Spinal cord (tissue), 9 donors: ENCODE measurements at regions not wholly inside any gene's neighbourhood (a gene's known extent, or its start where the extent isn't known, plus 50 kb on each side); places are given as distances from the start of the nearest gene placed in this dataset.
A peak's percentile ranks its signal among the peaks of the same experiment; 100 is the strongest.
"Not testable (repeated sequence)": the region's sequence is repeated elsewhere in the genome, so short reads cannot be mapped to it uniquely, and the experiment has no call there.

Experiments used
- DNase-seq, 6 donors: peaks; one replicate each; pipeline versions ENCODE4 v3.0.0 to v3.0.0-alpha.2; 2013 to 2015; ENCODE audit warnings: low spot score in 6 of 6, low read depth in 4 of 6
- H3K27ac ChIP-seq: one replicate; pipeline ENCODE4 v1.5.1; 2013; ENCODE audit warnings: low read depth, low read length, control low read depth
- H3K27me3 ChIP-seq: one replicate; pipeline ENCODE4 v1.6.1; 2013; ENCODE audit warnings: low read length; ENCODE audit not compliant: control insufficient read depth, insufficient read depth
- H3K36me3 ChIP-seq: one replicate; pipeline ENCODE4 v1.6.1; 2013; ENCODE audit warnings: low read length; ENCODE audit not compliant: control insufficient read depth, insufficient read depth
- H3K4me1 ChIP-seq: one replicate; pipeline ENCODE4 v1.6.1; 2013; ENCODE audit warnings: low read length; ENCODE audit not compliant: control insufficient read depth, insufficient read depth
- H3K4me3 ChIP-seq: one replicate; pipeline ENCODE4 v1.5.1; 2013; ENCODE audit warnings: low read depth, low read length, control low read depth
- H3K9me3 ChIP-seq: one replicate; pipeline ENCODE4 v1.6.1; 2013; ENCODE audit warnings: low read length; ENCODE audit not compliant: control insufficient read depth, insufficient read depth
- WGBS: methylation state at CpG from one replicate; pipeline ENCODE4 v1.1.5; 2013; ENCODE audit warnings: missing lambda C conversion rate; ENCODE audit not compliant: insufficient coverage; 5-methylcytosine and 5-hydroxymethylcytosine counted together
- donor health status: healthy.

DNA sequence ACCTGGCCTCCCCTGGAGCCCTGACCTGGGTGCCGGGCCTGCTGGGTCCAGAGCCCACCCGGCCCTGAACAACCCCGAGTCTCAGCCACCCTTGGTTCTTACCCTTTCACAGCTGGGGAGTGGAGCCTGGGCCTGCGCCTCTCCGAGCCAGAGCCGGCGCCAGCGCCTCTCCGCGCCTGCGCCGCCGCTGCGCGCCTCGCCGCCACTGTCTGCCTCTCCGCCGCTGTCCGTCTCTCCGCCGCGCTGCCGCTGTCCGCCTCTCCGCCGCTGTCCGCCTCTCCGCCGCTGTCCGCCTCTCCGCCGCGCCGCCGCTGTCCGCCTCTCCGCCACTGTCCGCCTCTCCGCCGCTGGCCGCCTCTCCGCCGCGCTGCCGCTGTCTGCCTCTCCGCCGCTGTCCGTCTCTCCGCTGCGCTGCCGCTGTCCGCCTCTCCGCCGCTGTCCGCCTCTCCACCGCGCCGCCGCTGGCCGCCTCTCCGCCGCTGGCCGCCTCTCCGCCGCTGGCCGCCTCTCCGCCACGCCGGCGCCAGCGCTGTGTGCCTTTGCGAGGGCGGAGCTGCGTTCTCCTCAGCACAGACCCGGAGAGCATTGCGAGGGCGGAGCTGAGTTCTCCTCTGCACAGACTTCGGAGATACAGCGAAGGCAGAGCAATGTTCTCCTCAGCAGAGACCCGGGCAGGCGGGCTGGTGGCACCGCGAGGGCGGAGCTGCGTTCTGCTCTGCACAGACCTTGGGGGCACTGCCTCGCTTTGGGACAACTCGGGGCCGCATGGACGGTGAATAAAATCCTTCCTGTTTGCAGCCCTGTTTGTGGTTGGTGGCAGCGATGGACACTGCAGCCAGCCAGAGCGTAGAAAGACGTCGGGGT lies 1553.7 kb downstream of the RPIA start:
- H3K4me3 ChIP-seq, H3K36me3 ChIP-seq, H3K27me3 ChIP-seq, H3K27ac ChIP-seq, H3K4me1 ChIP-seq, H3K9me3 ChIP-seq: not testable (repeated sequence)
- DNase-seq, result peak in 1 of 6 donors; percentile 8
- 55% methylated on average over 68 of the region's 94 CpGs for WGBS

DNA sequence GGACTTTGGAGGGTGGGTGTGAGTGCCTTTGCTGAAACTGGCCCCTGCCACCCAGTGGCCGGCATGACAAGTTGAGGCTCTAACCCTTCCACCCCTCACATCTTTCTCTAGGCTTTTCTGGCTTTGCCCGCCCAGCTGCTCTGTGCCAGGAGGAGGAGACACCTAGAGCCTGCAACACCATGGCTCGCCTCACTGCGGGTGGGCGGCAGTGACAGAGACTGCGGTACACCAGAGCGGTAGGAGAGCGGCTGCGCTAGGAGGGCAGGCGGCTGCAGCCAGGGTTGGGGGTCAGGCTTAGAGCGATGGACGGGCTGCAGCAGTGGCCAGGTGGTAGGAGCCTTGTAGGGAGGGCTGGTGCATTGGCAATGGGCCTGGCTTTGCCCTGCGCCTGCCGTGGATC lies 1556.9 kb downstream of the RPIA start:
- H3K27me3 ChIP-seq, DNase-seq, H3K9me3 ChIP-seq, H3K4me1 ChIP-seq, H3K4me3 ChIP-seq, H3K36me3 ChIP-seq, H3K27ac ChIP-seq: not testable (repeated sequence)
- no CpG with 5 or more reads among the region's 14 CpGs for WGBS

DNA sequence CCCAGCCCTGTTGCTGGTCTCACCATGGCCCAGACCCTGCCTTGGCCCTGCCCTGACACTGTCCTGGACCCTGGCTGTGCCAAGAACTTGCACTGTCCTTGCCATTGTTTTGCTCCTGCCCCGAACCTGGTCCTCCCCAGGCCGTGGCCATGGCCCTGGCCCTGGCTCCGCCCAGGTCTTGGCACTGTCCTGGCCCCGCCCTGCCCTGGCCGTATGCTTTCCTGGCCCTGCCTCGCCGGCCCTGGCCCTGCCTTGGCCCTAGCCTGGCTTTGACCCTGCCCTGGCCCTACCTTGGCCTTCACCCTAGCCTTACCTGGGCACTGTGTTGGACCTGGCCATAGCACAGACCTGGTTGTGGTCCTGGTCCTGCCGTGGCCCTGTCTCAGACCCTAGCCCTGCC lies 1558.9 kb downstream of the RPIA start:
- H3K27me3 ChIP-seq, DNase-seq, H3K27ac ChIP-seq, H3K4me1 ChIP-seq, H3K9me3 ChIP-seq, H3K36me3 ChIP-seq, H3K4me3 ChIP-seq: not testable (repeated sequence)
- WGBS, result 72% methylated on average over 8 of the region's 8 CpGs

DNA sequence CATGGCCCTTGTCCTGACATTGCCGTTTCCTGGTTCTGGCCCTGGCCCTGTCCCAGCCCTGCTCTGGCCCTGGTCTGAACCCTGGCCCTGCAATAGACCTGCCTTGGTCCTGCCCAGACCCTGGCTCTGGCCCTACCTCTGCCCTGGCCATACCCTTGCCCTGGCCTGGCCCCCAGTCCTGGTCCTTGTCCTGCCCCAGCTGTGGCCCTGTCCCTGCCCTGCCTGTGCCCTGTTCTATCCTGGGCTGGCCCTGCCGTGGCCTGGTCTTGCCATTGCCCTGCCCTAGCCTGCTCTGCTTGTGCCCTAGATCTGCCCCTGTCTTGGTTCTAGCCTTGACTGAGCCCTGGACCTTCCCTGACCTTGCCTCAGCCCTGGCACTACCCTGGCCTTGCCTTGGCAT lies 1560.1 kb downstream of the RPIA start:
- 72% methylated on average over 2 of the region's 2 CpGs for WGBS
- H3K36me3 ChIP-seq, H3K4me1 ChIP-seq, DNase-seq, H3K27me3 ChIP-seq, H3K27ac ChIP-seq, H3K9me3 ChIP-seq, H3K4me3 ChIP-seq: not testable (repeated sequence)

DNA sequence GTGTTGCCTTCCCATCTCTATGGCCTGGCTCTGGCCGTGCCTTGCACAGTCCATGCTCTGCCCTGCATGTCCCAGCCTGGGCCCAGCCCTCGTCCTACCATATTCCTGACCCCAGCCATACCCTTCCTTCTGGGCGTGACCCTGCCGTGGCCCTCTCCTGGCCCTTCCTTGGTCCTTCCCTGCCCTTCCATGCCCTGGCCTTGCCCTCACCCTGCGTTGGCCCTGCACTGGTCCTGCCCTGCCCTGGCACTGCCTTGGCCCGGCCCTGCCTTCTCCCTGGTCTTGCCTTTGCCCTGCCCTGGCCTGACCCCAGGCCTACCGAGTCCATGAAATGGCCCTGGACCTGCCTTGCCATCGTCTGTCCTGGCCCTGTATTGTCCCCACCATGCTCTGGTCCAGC lies 1561.8 kb downstream of the RPIA start:
- not testable (repeated sequence) for H3K9me3 ChIP-seq, H3K4me3 ChIP-seq, H3K4me1 ChIP-seq, H3K27ac ChIP-seq, DNase-seq, H3K36me3 ChIP-seq, H3K27me3 ChIP-seq
- 80% methylated on average over 7 of the region's 8 CpGs for WGBS

DNA sequence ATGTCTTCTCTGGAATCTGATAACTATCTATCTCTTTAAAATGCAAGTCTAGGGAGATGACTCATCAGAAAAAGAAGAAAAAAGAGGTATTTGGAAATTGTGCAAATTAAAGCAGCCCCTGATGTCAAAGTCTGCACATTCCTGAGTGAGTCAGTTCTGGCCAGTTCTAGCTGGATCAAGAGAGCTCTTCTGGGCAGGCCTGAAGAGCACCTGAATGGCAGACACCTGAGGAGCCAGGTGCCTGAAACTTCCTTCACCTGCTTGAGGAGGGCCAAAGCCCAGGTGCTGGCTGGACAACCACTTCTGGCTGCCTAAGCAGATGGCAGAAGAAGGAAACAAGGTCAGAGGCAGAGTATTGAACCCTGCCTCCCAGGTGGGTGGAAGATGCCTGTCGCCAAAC lies 1575.4 kb downstream of the RPIA start:
- not testable (repeated sequence) for H3K4me1 ChIP-seq, H3K27ac ChIP-seq, H3K9me3 ChIP-seq, H3K27me3 ChIP-seq, DNase-seq, H3K4me3 ChIP-seq, H3K36me3 ChIP-seq
- no CpG with 5 or more reads among the region's 1 CpG for WGBS

DNA sequence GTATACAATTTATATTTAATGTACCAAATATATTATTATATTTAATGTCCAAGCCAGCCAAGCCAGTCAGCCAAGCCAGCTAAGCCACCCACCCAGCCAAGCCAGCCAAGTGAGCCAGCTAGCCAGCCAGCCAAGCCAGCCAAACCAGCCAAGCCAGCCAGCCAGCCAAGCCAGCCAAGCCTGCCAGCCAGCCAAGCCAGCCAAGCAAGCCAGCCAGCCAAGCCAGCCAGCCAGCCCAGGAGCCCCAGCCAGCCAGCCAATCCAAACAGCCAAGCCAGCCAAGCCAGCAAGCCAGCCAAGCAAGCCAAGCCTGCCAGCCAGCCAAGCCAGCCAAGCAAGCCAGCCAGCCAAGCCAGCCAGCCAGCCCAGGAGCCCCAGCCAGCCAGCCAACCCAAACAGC lies 1596.3 kb downstream of the RPIA start:
- not testable (repeated sequence) for H3K36me3 ChIP-seq, H3K9me3 ChIP-seq, H3K27ac ChIP-seq, DNase-seq, H3K27me3 ChIP-seq, H3K4me3 ChIP-seq, H3K4me1 ChIP-seq

DNA sequence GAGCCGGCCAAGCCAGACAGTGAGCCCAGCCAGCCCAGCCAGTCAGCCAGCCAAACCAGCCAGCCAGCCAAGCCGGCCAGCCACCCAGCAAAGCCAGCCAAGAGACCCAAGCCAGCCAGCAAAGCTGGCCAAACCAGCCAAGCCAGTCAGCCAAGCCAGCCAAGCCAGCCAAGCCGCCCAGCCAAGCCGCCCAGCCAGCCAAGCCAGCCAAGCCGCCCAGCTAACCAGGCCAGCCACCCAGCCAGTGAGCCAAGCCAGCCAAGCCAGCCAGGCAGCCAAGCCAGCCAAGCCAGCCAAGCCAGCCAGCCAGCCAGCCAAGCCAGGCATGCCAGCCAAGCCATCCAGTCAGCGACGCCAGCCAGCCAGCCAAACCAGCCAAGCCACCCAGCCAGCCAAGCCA lies 1596.9 kb downstream of the RPIA start:
- not testable (repeated sequence) for H3K36me3 ChIP-seq, H3K4me1 ChIP-seq, DNase-seq, H3K27ac ChIP-seq, H3K27me3 ChIP-seq, H3K9me3 ChIP-seq, H3K4me3 ChIP-seq
- 93% methylated on average over 5 of the region's 7 CpGs for WGBS

DNA sequence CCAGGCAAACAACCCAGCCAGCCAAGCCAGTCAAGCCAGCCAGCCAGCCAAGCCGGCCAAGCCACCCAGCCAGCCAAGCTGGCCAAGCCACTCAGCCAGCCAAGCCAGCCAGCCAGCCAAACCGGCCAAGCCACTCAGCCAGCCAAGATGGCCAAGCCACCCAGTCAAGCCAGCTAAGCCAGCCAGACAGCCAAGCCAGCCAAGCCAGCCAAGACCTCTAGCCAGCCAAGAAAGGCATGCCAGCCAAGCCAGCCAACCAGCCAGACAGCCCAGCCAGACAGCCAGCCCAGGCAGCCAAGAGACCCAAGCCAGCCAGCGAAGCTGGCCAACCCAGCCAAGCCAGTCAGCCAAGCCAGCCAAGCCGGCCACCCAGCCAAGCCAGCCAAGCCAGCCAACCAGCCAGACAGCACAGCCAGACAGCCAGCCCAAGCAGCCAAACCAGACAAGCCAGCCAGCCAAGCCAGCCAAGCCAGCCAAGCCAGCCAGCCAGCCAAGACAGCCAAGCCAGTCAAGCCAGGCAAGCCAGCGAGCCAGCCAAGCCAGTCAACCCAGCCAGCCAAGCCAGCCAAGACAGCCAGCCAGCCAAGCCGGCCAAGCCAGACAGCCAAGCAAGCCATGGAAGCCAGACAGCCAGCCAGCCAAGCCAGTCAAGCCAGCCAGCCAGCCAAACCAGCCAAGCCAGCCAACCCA lies 1598.0 kb downstream of the RPIA start:
- H3K4me1 ChIP-seq, H3K27ac ChIP-seq, H3K9me3 ChIP-seq, H3K36me3 ChIP-seq, DNase-seq, H3K27me3 ChIP-seq, H3K4me3 ChIP-seq: not testable (repeated sequence)
- 79% methylated on average over 3 of the region's 6 CpGs for WGBS

DNA sequence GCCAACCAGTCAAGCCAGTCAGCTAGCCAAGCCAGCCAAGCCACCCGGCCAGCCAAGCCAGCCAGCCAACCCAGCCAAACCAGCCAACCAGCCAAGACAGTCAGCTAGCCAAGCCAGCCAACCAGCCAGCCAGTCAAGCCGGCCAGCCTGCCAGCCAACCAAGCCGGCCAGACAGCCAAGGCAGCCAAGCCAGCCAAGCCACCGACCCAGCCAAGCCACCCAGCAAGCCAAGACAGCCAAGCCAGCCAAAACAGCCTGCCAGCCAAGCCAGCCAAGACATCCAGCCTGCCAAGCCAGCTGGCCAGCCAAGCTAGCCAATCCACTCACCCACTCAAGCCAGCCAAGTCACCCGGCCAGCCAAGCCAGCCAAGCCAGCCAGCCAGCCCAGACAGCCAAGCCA lies 1599.2 kb downstream of the RPIA start:
- H3K4me3 ChIP-seq, H3K36me3 ChIP-seq, DNase-seq, H3K27me3 ChIP-seq, H3K9me3 ChIP-seq, H3K27ac ChIP-seq, H3K4me1 ChIP-seq: not testable (repeated sequence)
- WGBS, result 59% methylated on average over 2 of the region's 5 CpGs
